ENCODE measurements at regions not wholly inside any gene's neighbourhood (a gene's known extent, or its start where the extent isn't known, plus 50 kb on each side); places are given as distances from the start of the nearest gene placed in this dataset.

DNA sequence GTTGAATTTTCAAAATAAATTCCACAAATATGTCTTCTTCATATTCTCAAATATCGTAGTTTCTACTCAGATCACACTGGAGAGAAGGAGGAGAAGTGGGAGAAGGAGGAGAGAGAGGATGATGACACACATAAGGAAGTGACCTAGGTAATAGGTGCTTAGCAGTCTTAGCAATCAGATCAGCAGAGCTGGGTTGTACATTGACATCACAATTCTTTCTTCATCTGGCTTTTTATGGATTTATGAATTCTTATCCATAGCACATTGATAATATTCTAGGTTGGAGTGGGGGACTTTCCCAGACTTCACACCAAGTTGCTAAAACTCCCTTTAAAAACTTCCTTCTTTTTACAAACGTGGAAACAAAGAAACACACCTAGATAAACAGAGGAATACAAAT is 86.9 kb downstream of the FGF9 start:
- no peaks in the 10 kb centered on the region for H3K4me1 ChIP-seq (ENCODE audit: control insufficient read depth, extremely low read depth, insufficient read depth, low read length)
- no peaks in the 10 kb centered on the region for H3K36me3 ChIP-seq (ENCODE audit: control insufficient read depth, insufficient read depth, low read length)
- no peak overlapping the region for H3K27ac ChIP-seq (ENCODE audit: insufficient read depth, low read length)
- H3K9ac ChIP-seq (ENCODE audit: insufficient read depth, low read length): no peak overlapping the region
- H3K9me3 ChIP-seq (ENCODE audit: control insufficient read depth, insufficient read depth, low read depth, low read length): no peaks in the 10 kb centered on the region
- TF ChIP-seq EZH2 (IDR thresholded peaks at IDR 0.05; ENCODE audit: low read length, missing control alignments): no peak
- TF ChIP-seq, protein P1, sequence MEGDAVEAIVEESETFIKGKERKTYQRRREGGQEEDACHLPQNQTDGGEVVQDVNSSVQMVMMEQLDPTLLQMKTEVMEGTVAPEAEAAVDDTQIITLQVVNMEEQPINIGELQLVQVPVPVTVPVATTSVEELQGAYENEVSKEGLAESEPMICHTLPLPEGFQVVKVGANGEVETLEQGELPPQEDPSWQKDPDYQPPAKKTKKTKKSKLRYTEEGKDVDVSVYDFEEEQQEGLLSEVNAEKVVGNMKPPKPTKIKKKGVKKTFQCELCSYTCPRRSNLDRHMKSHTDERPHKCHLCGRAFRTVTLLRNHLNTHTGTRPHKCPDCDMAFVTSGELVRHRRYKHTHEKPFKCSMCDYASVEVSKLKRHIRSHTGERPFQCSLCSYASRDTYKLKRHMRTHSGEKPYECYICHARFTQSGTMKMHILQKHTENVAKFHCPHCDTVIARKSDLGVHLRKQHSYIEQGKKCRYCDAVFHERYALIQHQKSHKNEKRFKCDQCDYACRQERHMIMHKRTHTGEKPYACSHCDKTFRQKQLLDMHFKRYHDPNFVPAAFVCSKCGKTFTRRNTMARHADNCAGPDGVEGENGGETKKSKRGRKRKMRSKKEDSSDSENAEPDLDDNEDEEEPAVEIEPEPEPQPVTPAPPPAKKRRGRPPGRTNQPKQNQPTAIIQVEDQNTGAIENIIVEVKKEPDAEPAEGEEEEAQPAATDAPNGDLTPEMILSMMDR (conservative IDR thresholded peaks at IDR 0.05 in 1 of 2, IDR thresholded peaks at IDR 0.05 in 1 of 2; ENCODE audit: low read depth in 1 of 2, low read length in 2 of 2): no peak
- no peaks in the 10 kb centered on the region for H3K79me2 ChIP-seq (ENCODE audit: control insufficient read depth, insufficient read depth, low read length)
- no peak overlapping the region for H3K4me2 ChIP-seq (ENCODE audit: extremely low read depth, insufficient read depth, low read length)
- H3K27me3 ChIP-seq (ENCODE audit: control insufficient read depth, insufficient read depth, low read length): no peaks in the 10 kb centered on the region
- no peak for DNase-seq (ENCODE audit: low read depth in 2 of 2)
- H3K4me3 ChIP-seq (replicated peaks in 1 of 4; ENCODE audit: control extremely low read depth in 1 of 4, insufficient read depth in 1 of 4, low read depth in 3 of 4, low read length in 4 of 4): no peak overlapping the region
- no peak overlapping the region for H2AFZ ChIP-seq (ENCODE audit: low read length)
- H4K20me1 ChIP-seq (ENCODE audit: control insufficient read depth, extremely low read depth, insufficient read depth, low read length): no peaks in the 10 kb centered on the region

DNA sequence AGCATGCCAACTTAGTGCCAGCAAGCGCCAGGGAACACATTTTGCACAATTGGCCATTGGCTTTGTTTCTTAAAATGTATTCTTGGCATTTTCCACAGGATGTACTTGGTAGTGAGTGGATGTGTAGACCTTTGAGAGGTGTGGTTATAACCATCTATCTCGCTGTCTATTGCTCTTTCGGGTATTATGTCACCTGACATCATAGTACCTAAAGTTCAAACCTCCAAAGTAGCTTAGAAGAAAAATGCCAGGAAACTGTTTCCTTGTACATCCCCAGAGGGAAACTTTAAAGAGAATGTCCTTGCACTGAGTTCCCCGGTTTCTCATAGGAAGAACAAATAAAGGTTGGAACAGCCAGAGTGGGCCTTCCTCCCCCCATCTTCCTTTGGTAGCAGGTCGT is 87.6 kb downstream of the FGF9 start:
- Histone ChIP-seq H3K27ac (ENCODE audit: insufficient read depth, low read length) (no peak overlapping the region), H4K20me1 (ENCODE audit: control insufficient read depth, extremely low read depth, insufficient read depth, low read length) (no peaks in the 10 kb centered on the region), H3K9me3 (ENCODE audit: control insufficient read depth, insufficient read depth, low read depth, low read length) (no peaks in the 10 kb centered on the region), H3K4me2 (ENCODE audit: extremely low read depth, insufficient read depth, low read length) (no peak overlapping the region), H3K4me1 (ENCODE audit: control insufficient read depth, extremely low read depth, insufficient read depth, low read length) (no peaks in the 10 kb centered on the region), H3K79me2 (ENCODE audit: control insufficient read depth, insufficient read depth, low read length) (no peaks in the 10 kb centered on the region), H3K27me3 (ENCODE audit: control insufficient read depth, insufficient read depth, low read length) (no peaks in the 10 kb centered on the region), H3K9ac (ENCODE audit: insufficient read depth, low read length) (no peak overlapping the region), H2AFZ (ENCODE audit: low read length) (no peak overlapping the region), H3K36me3 (ENCODE audit: control insufficient read depth, insufficient read depth, low read length) (no peaks in the 10 kb centered on the region), H3K4me3 (replicated peaks in 1 of 4; ENCODE audit: control extremely low read depth in 1 of 4, insufficient read depth in 1 of 4, low read depth in 3 of 4, low read length in 4 of 4) (no peak overlapping the region)
- DNase-seq (ENCODE audit: low read depth in 2 of 2): no peak
- TF ChIP-seq EZH2 (IDR thresholded peaks at IDR 0.05; ENCODE audit: low read length, missing control alignments): no peak
- TF ChIP-seq, protein P1 (conservative IDR thresholded peaks at IDR 0.05 in 1 of 2, IDR thresholded peaks at IDR 0.05 in 1 of 2; ENCODE audit: low read depth in 1 of 2, low read length in 2 of 2): no peak

DNA sequence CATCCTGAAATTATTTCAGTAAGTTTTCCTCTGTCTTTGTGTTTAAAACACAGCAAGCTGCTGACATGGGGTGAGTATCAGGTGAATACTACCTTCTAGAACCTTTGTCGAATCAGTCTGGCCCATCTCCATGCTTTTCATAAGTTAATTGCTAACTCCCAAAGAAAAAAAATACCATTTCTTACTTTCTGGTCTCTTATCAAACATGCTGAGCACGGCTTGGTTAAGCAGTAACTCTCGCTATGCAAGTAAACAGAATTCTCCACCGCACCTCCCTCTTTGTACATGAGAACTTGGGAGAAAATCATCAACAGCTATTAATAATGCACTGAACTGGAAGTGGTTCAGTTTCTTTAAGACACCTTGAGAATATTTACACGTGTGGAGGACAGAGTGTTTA is 88.6 kb downstream of the FGF9 start:
- TF ChIP-seq, protein P1 (conservative IDR thresholded peaks at IDR 0.05 in 1 of 2, IDR thresholded peaks at IDR 0.05 in 1 of 2; ENCODE audit: low read depth in 1 of 2, low read length in 2 of 2): no peak
- TF ChIP-seq EZH2 (IDR thresholded peaks at IDR 0.05; ENCODE audit: low read length, missing control alignments): no peak
- H4K20me1 ChIP-seq (ENCODE audit: control insufficient read depth, extremely low read depth, insufficient read depth, low read length): no peaks in the 10 kb centered on the region

More for the DNA sequence above, 88.6 kb downstream of the FGF9 start:
- Histone ChIP-seq H3K79me2 (ENCODE audit: control insufficient read depth, insufficient read depth, low read length) (no peaks in the 10 kb centered on the region), H3K27me3 (ENCODE audit: control insufficient read depth, insufficient read depth, low read length) (no peaks in the 10 kb centered on the region), H3K4me1 (ENCODE audit: control insufficient read depth, extremely low read depth, insufficient read depth, low read length) (no peaks in the 10 kb centered on the region), H3K9ac (ENCODE audit: insufficient read depth, low read length) (no peak overlapping the region), H3K4me2 (ENCODE audit: extremely low read depth, insufficient read depth, low read length) (no peak overlapping the region), H2AFZ (ENCODE audit: low read length) (no peak overlapping the region), H3K9me3 (ENCODE audit: control insufficient read depth, insufficient read depth, low read depth, low read length) (no peaks in the 10 kb centered on the region), H3K27ac (ENCODE audit: insufficient read depth, low read length) (no peak overlapping the region), H3K4me3 (replicated peaks in 1 of 4; ENCODE audit: control extremely low read depth in 1 of 4, insufficient read depth in 1 of 4, low read depth in 3 of 4, low read length in 4 of 4) (no peak overlapping the region), H3K36me3 (ENCODE audit: control insufficient read depth, insufficient read depth, low read length) (no peaks in the 10 kb centered on the region)
- no peak for DNase-seq (ENCODE audit: low read depth in 2 of 2)
